ENCODE measurements at regions not wholly inside any gene's neighbourhood (a gene's known extent, or its start where the extent isn't known, plus 50 kb on each side); places are given as distances from the start of the nearest gene placed in this dataset.

- TF ChIP-seq CTCF (IDR thresholded peaks at IDR 0.05 in 2 of 3, conservative IDR thresholded peaks at IDR 0.05 in 1 of 3; ENCODE audit: control insufficient read depth in 2 of 3, extremely low read depth in 1 of 3, insufficient read depth in 1 of 3, low read depth in 3 of 3, low read length in 3 of 3) (no peak), ZNF207 (IDR thresholded peaks at IDR 0.05; ENCODE audit: borderline replicate concordance) (no peak), IRF5 (IDR thresholded peaks at IDR 0.05; ENCODE audit: borderline replicate concordance) (no peak), REST (IDR thresholded peaks at IDR 0.05; ENCODE audit: low read depth, low read length) (no peak), ZBTB4 (CRISPR knock-in tag; IDR thresholded peaks at IDR 0.05) (no peak), STAT3 (IDR thresholded peaks at IDR 0.05; ENCODE audit: low read depth, low read length) (no peak), TARDBP (IDR thresholded peaks at IDR 0.05; ENCODE audit: borderline replicate concordance) (no peak), BCL3 (IDR thresholded peaks at IDR 0.05; ENCODE audit: borderline replicate concordance, insufficient read depth, low read depth, low read length, poor library complexity, severe bottlenecking) (no peak), ZBTB40 (IDR thresholded peaks at IDR 0.05; ENCODE audit: borderline replicate concordance) (no peak), TCF7 (IDR thresholded peaks at IDR 0.05; ENCODE audit: borderline replicate concordance) (no peak), MYC (IDR thresholded peaks at IDR 0.05; ENCODE audit: insufficient read depth, insufficient read length, insufficient replicate concordance, low read length, severe bottlenecking) (no peak), BRCA1 (IDR thresholded peaks at IDR 0.05; ENCODE audit: low read depth, low read length) (no peak), CHD4 (IDR thresholded peaks at IDR 0.05) (no peak)
Observed at GRCh38 chr6:110035321-110035720, 57.2 kb downstream of the GPR6 start (continued).

Measured in GM12878 (cell line).